C4-2B (cell line): ENCODE measurements at regions not wholly inside any gene's neighbourhood (a gene's known extent, or its start where the extent isn't known, plus 50 kb on each side); places are given as distances from the start of the nearest gene placed in this dataset.

Source experiments
- ZFX ChIP-seq: fragments of 450-650 bp; IDR thresholded peaks from 2 replicates; pipeline ENCODE4 v1.6.1; 2017
- TF ChIP-seq, protein P1 (sequence below): fragments of 450-650 bp; conservative IDR thresholded peaks from 2 replicates; pipeline ENCODE4 v1.5.1; 2017; ENCODE audit warnings: mild to moderate bottlenecking

DNA sequence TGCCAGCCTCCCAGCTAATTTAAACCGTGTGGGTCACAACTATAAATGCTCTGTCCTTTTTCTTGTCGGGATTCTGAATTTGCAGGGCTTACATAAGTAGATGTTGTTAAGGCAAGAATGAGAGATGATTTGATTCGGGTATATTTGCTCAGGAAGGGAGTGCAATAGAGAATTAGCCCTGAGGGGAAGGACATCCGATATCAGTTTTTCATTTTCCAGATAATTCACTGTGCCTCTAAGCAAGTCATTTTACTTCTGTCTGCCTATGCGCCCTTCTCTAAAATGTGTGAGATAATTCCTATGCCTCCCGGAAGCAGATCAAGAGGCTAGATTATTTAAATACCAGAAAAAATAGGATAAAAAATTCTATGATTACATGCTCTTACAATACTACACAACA lies 300.5 kb downstream of the RMST start:
- TF ChIP-seq, protein P1, sequence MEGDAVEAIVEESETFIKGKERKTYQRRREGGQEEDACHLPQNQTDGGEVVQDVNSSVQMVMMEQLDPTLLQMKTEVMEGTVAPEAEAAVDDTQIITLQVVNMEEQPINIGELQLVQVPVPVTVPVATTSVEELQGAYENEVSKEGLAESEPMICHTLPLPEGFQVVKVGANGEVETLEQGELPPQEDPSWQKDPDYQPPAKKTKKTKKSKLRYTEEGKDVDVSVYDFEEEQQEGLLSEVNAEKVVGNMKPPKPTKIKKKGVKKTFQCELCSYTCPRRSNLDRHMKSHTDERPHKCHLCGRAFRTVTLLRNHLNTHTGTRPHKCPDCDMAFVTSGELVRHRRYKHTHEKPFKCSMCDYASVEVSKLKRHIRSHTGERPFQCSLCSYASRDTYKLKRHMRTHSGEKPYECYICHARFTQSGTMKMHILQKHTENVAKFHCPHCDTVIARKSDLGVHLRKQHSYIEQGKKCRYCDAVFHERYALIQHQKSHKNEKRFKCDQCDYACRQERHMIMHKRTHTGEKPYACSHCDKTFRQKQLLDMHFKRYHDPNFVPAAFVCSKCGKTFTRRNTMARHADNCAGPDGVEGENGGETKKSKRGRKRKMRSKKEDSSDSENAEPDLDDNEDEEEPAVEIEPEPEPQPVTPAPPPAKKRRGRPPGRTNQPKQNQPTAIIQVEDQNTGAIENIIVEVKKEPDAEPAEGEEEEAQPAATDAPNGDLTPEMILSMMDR: no peak
- no peak for TF ChIP-seq ZFX
